Natural killer cell (primary cell): ENCODE measurements at regions not wholly inside any gene's neighbourhood (a gene's known extent, or its start where the extent isn't known, plus 50 kb on each side); places are given as distances from the start of the nearest gene placed in this dataset.

Experiments
- ATAC-seq, 3 donors: fragments of 150-1000 bp in 2 of 3; fragments of 200-7000 bp in 1 of 3; cut with Tn5 transposase; 1 replicate in 1 of 3; 2 replicates in 2 of 3; pipeline ENCODE4 v1.10.0; 2021; ENCODE audit warnings: mild to moderate bottlenecking in 2 of 3, moderate library complexity in 2 of 3
- DNase-seq, 2 donors: peaks; one replicate each; pipeline versions ENCODE4 v3.0.0 to v3.0.0-alpha.2; 2013 to 2021; ENCODE audit warnings: mixed read lengths in 1 of 2
- H3K27ac ChIP-seq: one replicate; pipeline ENCODE4 v1.5.1; 2013; ENCODE audit warnings: mild to moderate bottlenecking, low read length
- H3K27me3 ChIP-seq: one replicate; pipeline ENCODE4 v1.6.1; 2013; ENCODE audit warnings: low read length; ENCODE audit not compliant: control insufficient read depth, insufficient read depth
- H3K36me3 ChIP-seq: one replicate; pipeline ENCODE4 v1.6.1; 2013; ENCODE audit warnings: low read length; ENCODE audit not compliant: control insufficient read depth, insufficient read depth
- H3K4me1 ChIP-seq: one replicate; pipeline ENCODE4 v1.6.1; 2013; ENCODE audit warnings: low read length; ENCODE audit not compliant: control insufficient read depth, insufficient read depth
- H3K4me3 ChIP-seq: one replicate; pipeline ENCODE4 v1.5.1; 2013; ENCODE audit warnings: low read length
- H3K9me3 ChIP-seq: one replicate; pipeline ENCODE4 v1.6.1; 2013; ENCODE audit warnings: low read length; ENCODE audit not compliant: control insufficient read depth, insufficient read depth
- H3K27ac Mint-ChIP-seq, 2 donors: one replicate each; pipeline ENCODE4 v1.8.0; 2022; ENCODE audit warnings: mild to moderate bottlenecking in 2 of 2, mixed read lengths in 2 of 2, moderate library complexity in 1 of 2
- H3K27me3 Mint-ChIP-seq, 2 donors: one replicate each; pipeline ENCODE4 v1.8.0; 2022; ENCODE audit warnings: low read depth in 2 of 2, mixed read lengths in 2 of 2
- H3K36me3 Mint-ChIP-seq: one replicate; pipeline ENCODE4 v1.8.0; 2022; ENCODE audit warnings: mixed read lengths
- H3K4me1 Mint-ChIP-seq, 2 donors: one replicate each; pipeline ENCODE4 v1.8.0; 2022; ENCODE audit warnings: mixed read lengths in 2 of 2
- H3K4me3 Mint-ChIP-seq: one replicate; pipeline ENCODE4 v1.8.0; 2022; ENCODE audit warnings: mild to moderate bottlenecking, moderate library complexity, mixed read lengths
- H3K9me3 Mint-ChIP-seq, 2 donors: one replicate each; pipeline ENCODE4 v1.8.0; 2022; ENCODE audit warnings: mixed read lengths in 2 of 2
- WGBS: methylation state at CpG from one replicate; pipeline ENCODE4 v1.1.7; 2013; ENCODE audit warnings: missing lambda C conversion rate; ENCODE audit not compliant: insufficient coverage; 5-methylcytosine and 5-hydroxymethylcytosine counted together
- intact Hi-C: fragments of 100-400 bp; cut with micrococcal nuclease; formaldehyde crosslinking; loops from one replicate; pipeline ENCODE4 v1.14.2; 2022
- TF ChIP-seq, protein P1 (sequence below): fragments of 200-600 bp; IDR thresholded peaks from one replicate; pipeline ENCODE4 v1.8.0; 2022; ENCODE audit warnings: antibody characterized with exemption

DNA sequence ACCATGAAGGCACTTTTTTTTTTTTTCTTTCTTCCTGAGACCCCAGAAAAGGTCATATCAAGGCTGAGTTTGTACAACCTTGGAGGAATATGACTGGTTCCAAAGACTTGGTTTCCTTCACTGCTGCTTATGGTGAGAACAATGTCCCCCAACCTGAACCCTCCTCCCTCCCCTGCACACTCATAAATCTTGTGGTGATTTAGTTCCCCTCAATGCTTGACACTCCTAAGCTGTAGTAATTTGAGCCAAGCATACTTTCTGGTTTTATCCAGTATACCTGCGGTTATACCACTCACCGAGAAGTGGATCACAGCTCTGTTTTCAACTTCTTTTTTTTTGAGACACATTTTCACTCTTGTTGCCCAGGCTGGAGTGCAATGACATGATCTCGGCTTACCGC lies 149.9 kb upstream of the KLF4 start:
- intact Hi-C loops, result no loop called here
- Mint-ChIP-seq H3K4me1 (peaks cover 6 to 13% of the 10 kb centered on the region in 2 donors), H3K36me3 (no peaks in the 10 kb centered on the region), H3K4me3 (no peak overlapping the region), H3K9me3 (no peaks in the 10 kb centered on the region), H3K27me3 (peaks cover 33 to 43% of the 10 kb centered on the region in 2 donors), H3K27ac (no peak overlapping the region)
- no peak for ATAC-seq
- Histone ChIP-seq H3K4me1 (peaks cover 5% of the 10 kb centered on the region), H3K9me3 (no peaks in the 10 kb centered on the region), H3K27ac (no peak overlapping the region), H3K36me3 (no peaks in the 10 kb centered on the region), H3K4me3 (no peak overlapping the region), H3K27me3 (no peaks in the 10 kb centered on the region)
- TF ChIP-seq, protein P1, sequence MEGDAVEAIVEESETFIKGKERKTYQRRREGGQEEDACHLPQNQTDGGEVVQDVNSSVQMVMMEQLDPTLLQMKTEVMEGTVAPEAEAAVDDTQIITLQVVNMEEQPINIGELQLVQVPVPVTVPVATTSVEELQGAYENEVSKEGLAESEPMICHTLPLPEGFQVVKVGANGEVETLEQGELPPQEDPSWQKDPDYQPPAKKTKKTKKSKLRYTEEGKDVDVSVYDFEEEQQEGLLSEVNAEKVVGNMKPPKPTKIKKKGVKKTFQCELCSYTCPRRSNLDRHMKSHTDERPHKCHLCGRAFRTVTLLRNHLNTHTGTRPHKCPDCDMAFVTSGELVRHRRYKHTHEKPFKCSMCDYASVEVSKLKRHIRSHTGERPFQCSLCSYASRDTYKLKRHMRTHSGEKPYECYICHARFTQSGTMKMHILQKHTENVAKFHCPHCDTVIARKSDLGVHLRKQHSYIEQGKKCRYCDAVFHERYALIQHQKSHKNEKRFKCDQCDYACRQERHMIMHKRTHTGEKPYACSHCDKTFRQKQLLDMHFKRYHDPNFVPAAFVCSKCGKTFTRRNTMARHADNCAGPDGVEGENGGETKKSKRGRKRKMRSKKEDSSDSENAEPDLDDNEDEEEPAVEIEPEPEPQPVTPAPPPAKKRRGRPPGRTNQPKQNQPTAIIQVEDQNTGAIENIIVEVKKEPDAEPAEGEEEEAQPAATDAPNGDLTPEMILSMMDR, result no peak
- no peak for DNase-seq
- 62% methylated on average over 4 of the region's 4 CpGs for WGBS

DNA sequence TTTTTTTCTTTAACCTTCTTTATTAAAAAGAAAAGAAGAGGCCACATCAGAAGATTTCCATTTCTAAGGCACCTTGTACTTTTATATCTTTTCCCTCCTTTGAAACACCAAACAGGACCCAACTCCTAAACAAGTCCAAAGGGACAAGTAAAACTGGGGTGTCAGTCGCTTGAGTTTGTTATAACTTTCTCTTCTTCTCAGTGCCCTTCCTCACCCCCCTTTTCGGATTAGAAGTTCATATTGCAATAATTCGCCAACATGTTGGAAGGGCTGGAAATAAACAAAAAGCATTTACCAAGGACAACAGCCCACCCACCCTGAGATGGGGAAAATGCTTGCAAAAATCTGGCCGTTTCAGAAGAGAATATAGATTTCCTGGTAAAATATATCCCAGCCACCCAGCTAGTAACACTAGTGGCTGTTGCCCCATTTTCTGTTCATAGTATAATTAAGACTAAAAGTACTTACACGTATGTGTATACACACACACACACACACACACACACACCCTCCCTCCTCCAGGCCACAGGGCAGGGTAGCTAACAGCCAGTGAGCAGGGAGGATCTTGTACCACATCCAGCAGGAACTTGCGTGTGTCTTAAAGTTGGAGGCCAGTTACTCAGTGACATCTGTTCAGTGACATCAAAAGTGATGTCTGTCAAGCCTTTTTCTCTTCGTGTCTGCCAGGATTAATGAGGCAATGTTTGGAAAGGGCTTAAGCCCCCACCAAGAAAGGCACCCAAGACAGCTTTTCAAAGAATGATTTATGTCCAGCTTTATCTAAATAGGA lies 149.1 kb upstream of the KLF4 start:
- H3K4me1 Mint-ChIP-seq, result peaks cover 6 to 13% of the 10 kb centered on the region in 2 donors
- H3K36me3 Mint-ChIP-seq, result no peaks in the 10 kb centered on the region
- Histone ChIP-seq H3K4me3 (no peak overlapping the region), H3K27ac (no peak overlapping the region), H3K9me3 (no peaks in the 10 kb centered on the region), H3K4me1 (peaks cover 5% of the 10 kb centered on the region), H3K27me3 (no peaks in the 10 kb centered on the region), H3K36me3 (no peaks in the 10 kb centered on the region)
- peak overlapping the region; percentile 70 for H3K4me3 Mint-ChIP-seq
- H3K27me3 Mint-ChIP-seq, result peaks cover 33 to 43% of the 10 kb centered on the region in 2 donors
- TF ChIP-seq, protein P1, result no peak
- H3K27ac Mint-ChIP-seq, result no peak overlapping the region
- DNase-seq (no peak), ATAC-seq (no peak)
- 38% methylated on average over 5 of the region's 7 CpGs for WGBS
- intact Hi-C loops, result no loop called here
- H3K9me3 Mint-ChIP-seq, result no peaks in the 10 kb centered on the region

DNA sequence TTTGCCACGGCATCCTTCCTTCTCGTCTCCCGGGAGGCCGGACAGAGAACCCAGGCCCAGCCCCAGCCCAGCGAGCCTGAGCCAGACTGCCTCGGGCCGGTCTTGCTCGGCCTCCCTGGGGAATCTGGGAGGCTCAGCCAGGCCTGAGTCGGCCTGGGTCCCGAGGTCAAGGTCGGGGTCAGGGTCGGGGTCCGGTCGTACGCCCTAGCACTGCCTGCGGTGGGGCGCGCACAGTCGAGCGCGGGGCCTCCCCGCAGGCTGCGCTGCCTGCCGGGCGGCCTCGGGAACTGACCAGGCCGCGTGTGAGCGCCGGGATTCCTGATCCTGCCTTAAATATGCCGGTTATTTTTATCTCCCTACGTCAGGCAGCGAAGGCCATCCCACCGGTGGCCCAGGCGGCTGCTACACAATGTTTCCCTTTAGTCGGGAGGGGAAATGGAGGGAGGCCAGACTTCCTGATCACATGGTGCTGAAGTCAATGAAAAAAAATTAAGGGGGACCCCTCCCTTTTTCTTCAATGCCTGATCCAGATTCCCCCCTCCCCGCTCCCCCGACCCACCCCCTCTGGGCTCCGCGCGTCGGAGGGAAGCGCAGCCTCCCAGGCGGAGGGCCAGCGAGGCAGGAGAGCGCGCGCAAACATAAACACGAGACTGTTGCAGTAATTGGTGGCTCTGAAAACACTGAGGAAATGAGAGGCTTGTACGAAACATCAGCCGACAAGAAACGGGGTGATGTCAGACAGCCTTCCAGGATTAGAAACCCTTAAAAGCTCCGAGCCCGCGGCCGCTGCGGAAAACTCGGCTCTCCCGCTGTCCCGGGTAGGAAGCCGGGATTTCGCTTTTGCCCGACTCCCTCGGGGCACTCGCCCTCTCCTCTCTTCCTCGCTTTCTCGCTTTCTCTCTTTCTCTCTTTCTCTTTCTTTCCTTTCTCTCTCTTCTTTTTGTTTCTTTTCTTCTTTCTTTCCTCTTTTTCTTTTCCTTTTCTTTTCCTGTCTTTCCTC lies 148.2 kb upstream of the KLF4 start:
- intact Hi-C loops, result no loop called here
- ATAC-seq (peak in 1 of 3 donors; percentile 38), DNase-seq (peak in 1 of 2 donors; percentile 5)
- peak overlapping the region; percentile 22 for H3K27ac ChIP-seq
- H3K36me3 Mint-ChIP-seq, result no peaks in the 10 kb centered on the region
- H3K27me3 ChIP-seq, result no peaks in the 10 kb centered on the region
- TF ChIP-seq, protein P1, result no peak
- peaks cover 33 to 43% of the 10 kb centered on the region in 2 donors for H3K27me3 Mint-ChIP-seq
- H3K27ac Mint-ChIP-seq, result no peak overlapping the region
- WGBS, result 14% methylated on average over 67 of the region's 67 CpGs
- H3K4me3 Mint-ChIP-seq, result peak overlapping the region; percentile 70
- H3K9me3 Mint-ChIP-seq, result no peaks in the 10 kb centered on the region
- H3K9me3 ChIP-seq, result no peaks in the 10 kb centered on the region
- peaks cover 6 to 13% of the 10 kb centered on the region in 2 donors for H3K4me1 Mint-ChIP-seq
- peak overlapping the region; percentile 20 for H3K4me3 ChIP-seq
- peaks cover 5% of the 10 kb centered on the region for H3K4me1 ChIP-seq
- no peaks in the 10 kb centered on the region for H3K36me3 ChIP-seq
